Inflammatory macrophage (primary cell): ENCODE measurements at regions not wholly inside any gene's neighbourhood (a gene's known extent, or its start where the extent isn't known, plus 50 kb on each side); places are given as distances from the start of the nearest gene placed in this dataset.

Source experiments
- DNase-seq, 2 donors: peaks; one replicate each; pipeline ENCODE4 v3.0.0-alpha.2; 2020 to 2022

GRCh38 chr9:21565155-21565554 lies 83.0 kb upstream of the IFNE start:
- no peak for DNase-seq

GRCh38 chr9:21567926-21568325 lies 85.8 kb upstream of the IFNE start:
- DNase-seq, result no peak

GRCh38 chr9:21568484-21568883 lies 86.4 kb upstream of the IFNE start:
- no peak for DNase-seq

GRCh38 chr9:21569721-21570120 lies 87.6 kb upstream of the IFNE start:
- DNase-seq, result no peak

GRCh38 chr9:21570643-21571275 lies 88.6 kb upstream of the IFNE start:
- DNase-seq, result no peak

GRCh38 chr9:21574261-21574660 lies 92.1 kb upstream of the IFNE start:
- DNase-seq, result no peak

- DNase-seq, result no peak
These were observed 94.4 kb upstream of the IFNE start for GRCh38 chr9:21576331-21577189.

GRCh38 chr9:21579247-21579671 lies 97.1 kb upstream of the IFNE start:
- DNase-seq, result no peak

- DNase-seq, result no peak
These were observed 97.6 kb upstream of the IFNE start for GRCh38 chr9:21579743-21580142.

GRCh38 chr9:21580636-21581378 lies 98.7 kb upstream of the IFNE start:
- no peak for DNase-seq

GRCh38 chr9:21583628-21584377 lies 101.7 kb upstream of the IFNE start:
- DNase-seq, result no peak

GRCh38 chr9:21584890-21585289 lies 102.8 kb upstream of the IFNE start:
- DNase-seq, result no peak

GRCh38 chr9:21585756-21586752 lies 103.9 kb upstream of the IFNE start:
- DNase-seq, result no peak

GRCh38 chr9:21589344-21590056 lies 107.4 kb upstream of the IFNE start:
- DNase-seq, result no peak

- no peak for DNase-seq
These were observed 108.2 kb upstream of the IFNE start for GRCh38 chr9:21590058-21590996.

- DNase-seq, result peak; percentile 55 to 81
These were observed 109.3 kb upstream of the IFNE start for GRCh38 chr9:21591221-21592062.

- DNase-seq, result no peak
These were observed 109.9 kb upstream of the IFNE start for GRCh38 chr9:21592063-21592338.

- DNase-seq, result no peak
These were observed 115.2 kb upstream of the IFNE start for GRCh38 chr9:21597284-21597683.

GRCh38 chr9:21598749-21599148 lies 116.6 kb upstream of the IFNE start:
- no peak for DNase-seq
